Kidney (tissue), 13 donors: ENCODE measurements at regions not wholly inside any gene's neighbourhood (a gene's known extent, or its start where the extent isn't known, plus 50 kb on each side); places are given as distances from the start of the nearest gene placed in this dataset.

Experiments used
- DNase-seq, 5 donors: peaks; one replicate each; pipeline ENCODE4 v3.0.0-alpha.2; 2013 to 2020
- FAIRE-seq: peaks from 2 replicates; lab custom pipeline; 2012; peaks lifted over from hg19 to GRCh38; lab: Jason Lieb, UNC
- H3K27ac ChIP-seq, 2 donors: one replicate each; pipeline ENCODE4 v1.7.0; 2013; ENCODE audit warnings: low read depth in 2 of 2, low read length in 2 of 2, inconsistent platforms in 1 of 2
- H3K27me3 ChIP-seq: one replicate; pipeline ENCODE4 v1.7.1; 2013; ENCODE audit warnings: low read length, inconsistent platforms; ENCODE audit not compliant: control insufficient read depth, insufficient read depth
- H3K36me3 ChIP-seq, 3 donors: one replicate each; pipeline versions ENCODE4 v1.7.0 to v1.7.1; 2013; ENCODE audit warnings: low read length in 3 of 3, control low read depth in 1 of 3, inconsistent platforms in 1 of 3; ENCODE audit not compliant: insufficient read depth in 3 of 3, control insufficient read depth in 2 of 3
- H3K4me1 ChIP-seq, 3 donors: one replicate each; pipeline versions ENCODE4 v1.7.0 to v1.7.1; 2013; ENCODE audit warnings: low read length in 3 of 3, inconsistent platforms in 1 of 3, low read depth in 1 of 3; ENCODE audit not compliant: control insufficient read depth in 2 of 3, insufficient read depth in 2 of 3
- H3K4me3 ChIP-seq, 3 donors: one replicate each; pipeline versions ENCODE4 v1.7.0 to v1.8.1; 2013; ENCODE audit warnings: low read length in 3 of 3, control low read depth in 1 of 3, inconsistent platforms in 1 of 3
- H3K9ac ChIP-seq, 3 donors: one replicate each; pipeline versions ENCODE4 v1.7.0 to v1.7.1; 2013; ENCODE audit warnings: low read length in 3 of 3, control low read depth in 1 of 3, inconsistent platforms in 1 of 3
- H3K9me3 ChIP-seq, 3 donors: one replicate each; pipeline versions ENCODE4 v1.7.0 to v1.7.1; 2013; ENCODE audit warnings: low read length in 3 of 3, control low read depth in 1 of 3, inconsistent platforms in 1 of 3; ENCODE audit not compliant: control insufficient read depth in 2 of 3, insufficient read depth in 1 of 3
- CTCF ChIP-seq: IDR thresholded peaks from 3 replicates; pipeline ENCODE4 v1.5.1; 2012; ENCODE audit warnings: mild to moderate bottlenecking, moderate library complexity, borderline replicate concordance; ENCODE audit not compliant: insufficient read depth; ENCODE audit errors: extremely low read depth
- intact Hi-C: fragments of 100-400 bp; cut with DNase I; formaldehyde crosslinking; loops from one replicate; pipeline ENCODE4 v1.11.1; 2022
- donor health status: control.
- donor health status: control.
- donor health status: control.
- donor health status: control.
- donor health status: control.
- donor health status: DM: yes; HTN: yes; CAD: no.
- donor health status: Normal renal cell carcinoma (clear cell type).

GRCh38 chr10:78260680-78261079 lies 227.0 kb downstream of the RPS24 start:
- H3K27me3 ChIP-seq, result no peaks in the 10 kb centered on the region
- DNase-seq (no peak), FAIRE-seq (no peak)
- H3K9me3 ChIP-seq, result no peaks in the 10 kb centered on the region
- H3K4me1 ChIP-seq, result peaks cover 0 to 7% (median 0%) of the 10 kb centered on the region in 3 donors
- intact Hi-C loops, result no loop called here
- no peak for TF ChIP-seq CTCF
- no peak overlapping the region for H3K9ac ChIP-seq
- no peak overlapping the region for H3K27ac ChIP-seq
- H3K36me3 ChIP-seq, result no peaks in the 10 kb centered on the region
- no peak overlapping the region for H3K4me3 ChIP-seq

- FAIRE-seq, result no peak
- peaks cover 0 to 1% (median 0%) of the 10 kb centered on the region in 3 donors for H3K4me1 ChIP-seq
Observed at GRCh38 chr10:78261291-78261690, 227.6 kb downstream of the RPS24 start.

GRCh38 chr10:78262860-78263259 lies 229.2 kb downstream of the RPS24 start:
- no peak for TF ChIP-seq CTCF
- no peak for DNase-seq
- FAIRE-seq, result no peak
- Histone ChIP-seq H3K4me1 (peaks cover 0 to 2% (median 0%) of the 10 kb centered on the region in 3 donors), H3K27me3 (no peaks in the 10 kb centered on the region), H3K9me3 (no peaks in the 10 kb centered on the region), H3K36me3 (no peaks in the 10 kb centered on the region), H3K27ac (no peak overlapping the region), H3K9ac (no peak overlapping the region), H3K4me3 (no peak overlapping the region)
- intact Hi-C loops, result no loop called here

More at GRCh38 chr10:78261291-78261690, 227.6 kb downstream of the RPS24 start:
- no peaks in the 10 kb centered on the region for H3K27me3 ChIP-seq
- H3K9me3 ChIP-seq, result no peaks in the 10 kb centered on the region
- no peaks in the 10 kb centered on the region for H3K36me3 ChIP-seq
- no peak overlapping the region for H3K27ac ChIP-seq
- H3K4me3 ChIP-seq, result no peak overlapping the region
- H3K9ac ChIP-seq, result no peak overlapping the region
- no peak for TF ChIP-seq CTCF
- intact Hi-C loops, result no loop called here
- no peak for DNase-seq

GRCh38 chr10:78263521-78263988 lies 229.9 kb downstream of the RPS24 start:
- FAIRE-seq (no peak), DNase-seq (no peak)
- H3K4me1 ChIP-seq, result peaks cover 0 to 2% (median 0%) of the 10 kb centered on the region in 3 donors
- no peak for TF ChIP-seq CTCF
- H3K9ac ChIP-seq, result no peak overlapping the region
- H3K27me3 ChIP-seq, result no peaks in the 10 kb centered on the region
- intact Hi-C loops, result no loop called here
- no peak overlapping the region for H3K4me3 ChIP-seq
- H3K36me3 ChIP-seq, result no peaks in the 10 kb centered on the region
- H3K9me3 ChIP-seq, result no peaks in the 10 kb centered on the region
- no peak overlapping the region for H3K27ac ChIP-seq
